Activated T-helper 1 cell treated with Interleukin-2 at 50 U/mL for 16 hours (primary cell): ENCODE measurements at regions not wholly inside any gene's neighbourhood (a gene's known extent, or its start where the extent isn't known, plus 50 kb on each side); places are given as distances from the start of the nearest gene placed in this dataset.

Source experiments
- DNase-seq: peaks from one replicate; pipeline ENCODE4 v3.0.0-alpha.2; 2020; ENCODE audit warnings: low read depth

DNA sequence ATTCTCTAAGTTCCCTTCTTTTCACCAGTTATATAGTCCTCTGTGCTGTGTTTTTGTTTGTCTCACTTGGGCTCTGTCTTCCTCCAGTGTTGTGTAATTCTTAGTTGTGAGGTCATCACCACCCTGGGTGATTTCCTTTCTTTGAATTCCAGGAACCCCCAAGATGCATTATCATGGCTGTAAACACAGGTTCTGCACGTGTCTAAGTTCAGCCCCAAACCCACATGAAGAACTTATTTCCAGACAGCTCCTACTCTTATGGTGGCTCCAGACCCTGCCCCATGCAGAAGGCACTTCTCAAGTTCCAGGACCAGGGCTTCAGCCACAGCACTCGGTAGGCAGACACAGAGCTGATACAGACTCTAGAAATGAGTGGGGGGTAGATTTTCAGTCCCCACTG lies 560.5 kb downstream of the BCL11B start:
- no peak for DNase-seq

DNA sequence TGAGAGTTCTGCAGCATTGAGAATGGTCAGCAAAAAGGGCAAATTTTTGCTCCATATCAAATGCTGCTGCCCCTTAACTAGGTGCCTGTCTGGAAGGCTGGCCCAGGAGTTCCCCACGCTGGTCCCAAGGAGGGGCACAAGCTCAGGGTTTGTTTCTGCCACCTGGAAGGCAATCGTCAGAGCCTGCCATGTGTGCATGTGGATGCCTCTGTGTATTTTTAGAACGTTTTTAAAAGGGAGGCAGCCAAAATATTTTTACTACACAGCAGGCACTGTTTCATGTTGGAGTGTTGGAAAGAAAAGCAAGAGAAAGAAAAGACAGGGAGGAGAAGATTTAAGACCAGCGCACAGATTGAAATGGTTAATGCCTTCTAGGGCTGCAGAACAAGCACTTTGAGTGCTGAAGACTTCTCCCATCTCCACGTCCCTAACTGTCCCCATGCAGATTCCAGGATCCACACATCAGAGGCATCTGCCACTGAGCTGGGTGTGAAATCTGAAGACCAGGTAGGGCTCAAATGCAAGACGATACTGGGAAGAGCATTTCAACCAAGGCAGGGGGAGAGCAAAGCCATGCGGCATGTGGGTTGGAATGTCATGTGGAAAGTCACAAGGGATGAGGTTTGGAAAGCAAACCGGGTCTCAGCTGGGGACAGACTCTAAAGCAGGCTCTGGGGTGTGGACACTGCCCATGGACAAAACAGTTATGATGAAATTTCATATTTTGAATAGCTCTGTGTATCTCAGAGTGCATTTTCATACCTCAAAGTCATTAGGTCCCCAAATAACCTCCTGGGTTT lies 557.2 kb downstream of the BCL11B start:
- no peak for DNase-seq

DNA sequence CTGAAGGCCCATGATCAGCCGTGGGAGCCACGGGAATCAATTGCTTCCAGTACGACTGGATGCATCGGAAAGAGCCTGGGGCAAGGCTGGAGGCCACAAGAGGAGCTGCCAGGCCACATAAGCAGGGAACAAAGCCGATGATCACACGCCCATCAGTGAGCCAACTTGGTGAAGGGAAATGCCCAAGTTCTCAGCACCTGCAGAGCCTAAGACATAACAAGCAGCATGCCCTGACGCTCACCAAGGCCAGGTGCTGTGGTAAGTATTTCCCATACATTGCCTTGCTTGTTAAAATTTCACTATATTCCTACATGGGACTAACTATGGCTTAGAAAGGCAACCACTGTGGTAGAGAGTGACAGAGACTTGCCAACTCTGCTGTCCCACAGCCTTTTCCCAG lies 555.9 kb downstream of the BCL11B start:
- DNase-seq: no peak

DNA sequence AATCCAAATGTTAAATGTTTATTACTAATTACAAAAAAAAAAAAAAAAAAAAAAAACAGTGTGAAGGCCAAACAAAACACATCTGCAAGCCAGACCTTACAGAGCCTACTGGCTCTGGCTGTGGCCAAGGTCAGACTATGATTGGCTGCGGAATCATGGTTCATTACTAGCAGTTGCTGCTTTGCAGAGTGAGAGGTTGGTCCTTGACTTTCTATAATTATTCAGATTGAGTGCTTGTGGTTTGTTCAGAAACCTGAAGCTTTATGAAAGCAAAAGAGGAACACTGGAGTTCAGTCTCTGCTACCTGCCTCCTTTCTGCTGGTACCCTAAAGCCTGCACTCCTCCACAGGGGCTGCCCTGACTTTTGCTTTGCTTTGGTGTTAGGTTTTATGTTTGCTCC lies 550.9 kb downstream of the BCL11B start:
- no peak for DNase-seq

DNA sequence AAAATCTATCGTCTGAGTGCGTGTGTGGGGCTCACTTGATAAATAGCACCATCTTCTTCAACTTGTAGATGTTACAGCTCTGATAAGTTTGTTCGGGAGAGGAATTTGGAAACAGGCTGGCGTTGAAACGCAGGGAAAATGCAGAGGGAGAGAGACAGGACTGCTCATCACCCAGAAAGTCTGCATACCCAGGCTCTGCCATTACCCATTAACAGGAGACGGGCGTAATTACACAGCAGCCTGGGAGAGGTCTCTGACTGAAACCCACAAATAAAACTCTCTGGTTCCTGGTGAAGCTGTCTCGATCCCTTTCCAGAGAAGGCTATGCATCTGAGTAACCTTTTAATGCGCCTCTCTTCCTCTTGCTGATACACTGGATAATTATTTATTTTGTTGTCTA lies 547.3 kb downstream of the BCL11B start:
- DNase-seq: no peak

DNA sequence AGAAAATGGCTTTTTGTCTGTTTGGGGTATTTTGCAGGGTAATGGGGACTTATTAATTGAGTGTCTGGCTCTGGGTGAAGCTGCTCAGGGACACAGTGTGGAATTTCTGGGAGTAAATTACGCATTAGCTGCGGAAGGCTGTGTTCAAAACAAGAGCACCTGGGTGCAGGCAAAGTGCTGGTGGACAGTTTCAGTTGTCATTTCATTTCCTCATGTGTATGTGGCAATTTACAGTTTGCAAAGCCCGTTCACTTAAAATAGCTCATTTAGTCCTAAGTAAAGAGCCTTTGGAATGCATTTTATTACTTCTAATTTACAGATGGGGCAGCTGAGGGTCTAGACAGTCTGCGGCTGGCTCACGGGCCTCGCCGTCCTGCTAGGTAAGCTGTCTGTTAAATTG lies 546.8 kb downstream of the BCL11B start:
- DNase-seq: no peak

DNA sequence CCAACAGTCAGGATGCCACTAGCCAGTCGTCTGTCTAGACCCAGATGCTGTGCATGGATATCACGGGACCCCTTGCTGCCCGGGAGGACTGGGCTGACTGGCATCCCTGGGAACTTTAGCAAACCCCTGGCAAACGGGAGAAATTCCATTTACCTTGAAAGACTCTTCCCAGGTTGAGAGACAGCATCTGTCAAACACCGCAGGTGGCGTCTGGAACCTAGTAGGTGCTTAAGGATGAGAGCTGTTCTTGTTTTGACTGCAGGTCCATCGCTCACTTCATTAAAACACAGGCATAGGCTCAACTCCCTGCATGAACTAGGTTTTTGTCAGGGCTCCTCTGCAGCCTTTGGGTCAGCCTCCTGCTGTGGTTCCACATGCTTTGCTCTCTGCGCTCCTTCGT lies 546.3 kb downstream of the BCL11B start:
- DNase-seq: no peak

DNA sequence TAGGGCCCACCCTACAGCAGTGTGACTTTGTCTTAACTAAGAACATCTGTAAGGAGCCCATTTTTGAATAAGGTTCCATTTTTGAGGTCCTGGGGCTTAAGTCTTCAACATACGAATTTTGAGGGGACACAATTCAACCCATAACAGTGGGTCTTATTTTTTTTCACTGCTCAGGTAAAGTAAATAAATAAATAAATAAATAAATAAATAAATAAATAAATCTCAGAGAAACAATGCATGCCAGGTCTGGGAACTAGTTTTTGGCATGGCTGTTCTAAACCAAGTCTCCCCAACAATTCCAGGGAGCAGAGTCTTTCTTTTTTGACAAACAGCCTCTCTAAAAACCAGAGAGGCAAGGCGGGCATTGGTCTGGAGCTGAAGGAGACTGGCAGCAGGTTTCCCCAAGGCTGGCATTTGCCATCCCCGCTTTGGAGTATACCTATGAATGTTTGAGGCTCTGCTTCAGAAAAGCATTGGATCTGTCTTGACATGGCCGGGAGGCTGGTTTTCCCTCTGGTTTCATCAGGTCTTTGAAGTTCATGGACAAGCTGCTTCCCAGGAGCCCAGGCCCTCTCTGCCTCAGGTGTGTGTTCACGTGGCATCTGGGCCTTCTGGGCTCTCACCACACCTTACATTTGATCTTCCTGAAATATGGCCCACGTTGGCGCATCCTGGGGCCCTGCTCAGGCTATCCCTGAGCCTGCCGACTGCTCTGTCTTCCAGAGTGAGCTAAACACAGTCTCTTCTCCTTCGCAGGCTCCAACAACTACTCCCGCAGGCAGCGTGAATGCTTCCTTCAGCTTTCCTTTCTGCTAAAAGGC lies 545.2 kb downstream of the BCL11B start:
- no peak for DNase-seq

DNA sequence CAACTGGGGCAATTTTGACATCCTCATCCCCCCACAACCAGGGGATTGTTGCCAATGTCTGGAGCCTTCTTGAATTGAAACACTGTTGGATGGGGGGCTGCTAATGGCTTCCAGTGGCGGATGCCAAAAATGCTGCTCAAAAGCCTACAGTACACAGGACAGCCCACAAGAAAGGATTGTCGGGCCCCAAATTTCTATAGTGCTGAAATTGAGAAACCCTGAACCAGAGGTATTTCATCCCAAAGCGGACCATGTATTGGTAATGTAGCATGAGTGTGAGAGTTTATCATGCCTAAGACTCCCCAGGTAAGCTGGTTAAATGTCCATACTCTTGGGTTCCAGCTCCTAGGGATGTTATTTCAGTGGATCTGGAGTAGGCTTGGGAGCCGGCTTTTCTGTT lies 544.0 kb downstream of the BCL11B start:
- DNase-seq: no peak

DNA sequence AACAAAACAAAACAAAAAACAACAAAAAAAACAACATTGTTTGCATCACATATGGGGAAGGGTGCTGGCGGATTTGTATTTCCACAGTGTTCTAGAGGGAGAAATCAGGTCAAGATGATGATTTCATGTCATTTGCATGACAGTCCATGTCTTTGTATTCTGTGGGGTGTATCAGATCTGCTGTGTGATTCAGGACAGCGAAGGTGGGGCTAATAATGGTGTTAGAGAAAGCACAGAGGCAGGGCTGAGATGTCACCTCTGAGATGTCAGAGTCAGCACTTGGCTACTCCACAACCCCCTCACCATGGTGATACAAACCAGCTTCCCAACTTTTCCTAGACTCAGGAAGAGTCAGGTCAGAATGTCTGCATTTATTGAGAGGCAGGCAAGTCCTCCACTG lies 543.2 kb downstream of the BCL11B start:
- DNase-seq: no peak

DNA sequence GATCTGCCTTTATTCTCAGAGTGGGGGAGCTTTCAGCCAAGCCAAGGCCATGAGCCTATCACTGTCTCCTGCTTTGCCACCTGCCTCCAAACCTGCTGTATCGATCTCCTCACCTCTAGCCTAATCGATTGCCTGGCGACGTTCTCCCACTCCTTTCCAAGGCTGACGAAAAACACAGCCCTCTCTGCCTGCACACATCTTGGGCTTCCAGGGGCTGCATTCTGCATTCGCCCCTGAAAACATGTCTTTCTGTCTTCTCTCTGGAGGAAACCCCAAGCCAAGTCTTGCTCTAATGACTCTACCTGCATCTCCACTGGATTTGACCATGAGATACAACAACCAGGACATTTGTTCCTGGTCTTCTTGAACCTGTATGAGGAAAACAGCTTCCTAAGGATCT lies 540.7 kb downstream of the BCL11B start:
- no peak for DNase-seq

DNA sequence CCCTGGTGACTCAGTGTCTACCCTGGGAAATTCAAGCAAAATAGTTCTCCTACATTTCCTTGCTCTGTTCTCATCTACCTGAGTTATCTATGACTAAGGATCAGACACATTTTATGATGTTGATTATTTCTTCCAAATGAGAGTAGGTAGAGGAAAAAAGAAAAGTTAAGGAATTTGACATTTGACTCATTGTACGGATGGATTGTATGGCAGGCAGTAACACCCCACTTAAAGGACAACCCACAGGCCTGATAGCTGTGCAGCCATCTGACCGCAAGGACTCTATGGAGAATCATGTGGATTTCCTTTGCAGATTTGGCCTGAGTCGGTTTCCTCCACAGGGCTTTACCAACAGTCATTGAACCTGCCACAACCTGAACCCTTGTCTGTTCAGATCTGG lies 540.3 kb downstream of the BCL11B start:
- DNase-seq: no peak

DNA sequence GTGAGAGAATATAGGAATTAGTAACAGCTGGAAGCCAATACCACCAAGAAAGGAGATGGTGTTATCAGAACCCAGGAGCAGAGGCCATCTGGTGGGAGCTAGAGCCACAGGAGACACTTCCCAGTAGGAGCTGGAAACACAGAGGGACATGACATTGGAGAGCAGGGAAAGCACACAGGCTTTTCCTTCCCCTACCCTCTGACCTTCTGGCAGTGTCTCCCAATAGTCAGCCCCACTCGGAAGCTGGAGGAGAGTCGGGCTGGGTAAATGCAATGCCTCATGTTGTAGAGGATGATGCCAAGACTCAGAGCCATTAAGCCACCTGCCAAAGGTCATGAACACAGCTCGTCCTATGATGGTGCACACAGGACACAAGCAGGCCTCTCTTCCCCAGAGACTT lies 538.5 kb downstream of the BCL11B start:
- DNase-seq: no peak

DNA sequence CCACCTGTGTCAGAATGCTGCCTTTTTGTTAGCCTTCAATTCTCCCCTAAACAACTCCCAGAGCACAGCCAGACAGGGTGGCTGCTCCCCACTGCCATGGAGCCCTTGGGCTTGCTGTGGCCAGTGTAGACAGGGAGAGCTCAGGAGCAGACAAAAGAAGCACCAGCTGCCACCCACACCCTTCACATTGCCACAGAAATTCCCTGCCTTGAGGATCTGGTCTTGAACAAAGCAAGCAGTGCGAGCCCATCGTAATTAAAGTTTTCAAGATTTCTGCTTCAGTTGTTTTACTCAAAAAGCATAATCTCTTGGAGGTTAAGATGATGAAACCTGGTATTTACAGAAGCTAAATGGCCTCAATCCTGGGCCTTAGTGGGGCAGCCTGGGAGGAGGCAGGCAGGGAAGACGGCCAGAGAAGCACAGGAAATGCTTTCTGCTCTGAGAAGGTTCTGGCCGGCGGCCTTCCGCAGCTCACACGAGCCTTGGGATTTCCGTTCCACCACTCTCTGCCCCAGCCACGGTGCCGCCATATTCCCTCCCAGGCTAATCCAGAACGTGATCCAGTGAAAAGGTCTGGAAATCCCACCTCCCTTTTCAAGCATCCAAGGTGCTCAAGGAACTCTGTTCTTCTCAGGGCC lies 535.2 kb downstream of the BCL11B start:
- DNase-seq: no peak

DNA sequence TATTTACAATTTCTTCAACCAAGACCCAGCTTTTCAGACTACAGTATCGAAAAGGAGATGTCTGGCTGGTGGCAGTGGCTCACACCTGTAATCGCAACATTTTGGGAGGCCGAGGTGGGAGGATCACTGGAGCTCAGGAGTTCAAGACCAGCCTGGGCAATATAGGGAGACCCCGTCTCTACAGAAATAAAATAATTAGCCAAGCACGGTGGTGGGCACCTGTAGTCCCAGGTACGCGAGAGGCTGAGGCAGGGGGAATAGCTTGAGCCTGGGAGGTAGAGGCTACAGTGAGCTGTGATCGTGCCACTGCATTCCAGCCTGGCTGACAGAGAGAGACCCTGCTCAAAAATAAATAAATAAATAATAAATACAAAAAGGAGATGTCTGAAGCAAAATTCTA lies 530.5 kb downstream of the BCL11B start:
- DNase-seq: no peak

DNA sequence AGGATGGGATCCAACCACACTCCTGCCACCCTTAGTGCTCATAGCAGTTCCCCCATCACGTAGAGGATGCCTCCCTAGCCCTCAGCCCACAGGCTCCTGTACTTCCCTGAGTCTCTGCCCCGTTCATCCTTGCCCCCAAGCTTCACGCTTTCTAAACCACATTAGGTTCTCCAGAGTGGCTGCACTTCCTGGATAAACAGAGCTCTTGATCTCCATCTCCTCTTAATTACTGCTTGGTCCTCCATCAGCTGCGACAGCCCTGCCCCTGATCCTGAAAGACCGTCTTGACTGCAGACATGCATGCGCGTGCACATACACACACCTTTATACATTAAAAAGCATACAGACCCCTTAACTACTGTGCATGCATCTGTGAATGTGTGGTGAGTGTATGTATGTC lies 530.0 kb downstream of the BCL11B start:
- no peak for DNase-seq

DNA sequence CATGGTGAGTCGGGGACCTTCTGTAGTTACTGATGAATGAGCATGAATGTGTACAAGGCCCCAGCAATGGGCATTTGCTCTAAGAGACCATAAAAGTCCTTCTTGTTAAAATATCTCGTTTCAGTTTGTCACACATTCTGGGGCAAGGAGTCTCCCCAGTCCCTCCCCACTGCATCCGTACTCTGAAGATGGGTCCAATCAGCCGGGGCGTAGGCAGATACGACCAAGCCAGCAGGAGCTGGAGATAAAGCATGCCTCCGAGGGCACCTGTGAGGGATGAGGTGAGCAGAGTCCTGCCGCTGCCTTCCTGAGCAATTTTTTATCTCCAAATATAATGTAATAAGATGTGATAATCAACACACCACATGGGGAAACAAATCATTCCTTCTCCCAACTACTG lies 528.5 kb downstream of the BCL11B start:
- DNase-seq: no peak

DNA sequence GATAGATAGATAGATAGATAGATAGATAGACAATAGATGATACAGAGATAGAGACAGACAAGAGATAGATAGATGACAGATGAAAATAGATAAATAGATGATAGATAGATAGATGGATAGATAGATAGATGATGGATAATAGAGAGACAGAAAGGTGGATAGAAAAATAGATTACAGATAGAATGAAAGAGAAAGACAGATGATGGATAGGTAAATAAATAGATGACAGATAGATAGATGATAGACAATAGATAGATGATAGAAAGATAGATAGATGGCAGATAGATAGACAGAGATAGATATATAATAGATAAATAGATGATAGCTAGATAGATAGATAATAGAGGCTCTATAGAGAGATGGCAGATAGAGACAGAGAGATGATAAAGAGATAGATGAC lies 523.0 kb downstream of the BCL11B start:
- DNase-seq: no peak

DNA sequence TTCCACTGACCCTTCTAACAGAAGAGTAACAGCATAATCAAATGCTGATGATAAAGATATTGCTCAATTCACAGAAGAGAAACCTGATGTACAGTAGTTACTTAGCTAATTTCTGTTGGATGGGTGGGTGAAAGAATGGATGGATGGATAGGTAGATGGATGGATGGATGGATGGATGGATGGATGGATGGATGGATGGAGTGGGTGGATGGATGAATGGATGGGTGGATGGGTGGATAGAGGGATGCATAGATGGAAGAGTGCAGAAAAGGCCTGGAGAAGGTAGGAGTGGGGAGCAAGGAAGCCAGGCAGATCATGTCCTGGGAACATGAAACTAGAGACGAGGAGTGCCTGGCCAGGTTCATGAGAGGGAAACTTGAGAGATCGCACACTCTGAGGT lies 520.9 kb downstream of the BCL11B start:
- no peak for DNase-seq

DNA sequence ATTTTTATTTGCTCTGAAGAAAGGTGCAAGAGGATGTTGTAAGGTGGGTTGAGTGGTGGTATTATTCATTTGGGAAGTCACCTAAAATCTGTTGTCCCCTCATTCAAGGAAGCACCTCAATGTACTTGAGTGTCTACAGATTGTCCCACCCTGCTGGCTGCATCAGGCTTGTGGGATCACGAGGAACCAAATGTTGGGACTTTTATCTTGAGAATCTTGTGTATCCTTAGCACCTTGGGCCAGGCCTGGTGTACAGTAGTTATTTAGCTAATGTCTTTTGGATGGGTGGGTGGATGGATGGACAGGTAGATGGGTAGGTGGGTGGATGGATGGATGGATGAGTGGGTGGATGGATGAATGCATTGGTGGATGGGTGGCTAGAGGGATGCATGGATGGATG lies 519.3 kb downstream of the BCL11B start:
- no peak for DNase-seq

DNA sequence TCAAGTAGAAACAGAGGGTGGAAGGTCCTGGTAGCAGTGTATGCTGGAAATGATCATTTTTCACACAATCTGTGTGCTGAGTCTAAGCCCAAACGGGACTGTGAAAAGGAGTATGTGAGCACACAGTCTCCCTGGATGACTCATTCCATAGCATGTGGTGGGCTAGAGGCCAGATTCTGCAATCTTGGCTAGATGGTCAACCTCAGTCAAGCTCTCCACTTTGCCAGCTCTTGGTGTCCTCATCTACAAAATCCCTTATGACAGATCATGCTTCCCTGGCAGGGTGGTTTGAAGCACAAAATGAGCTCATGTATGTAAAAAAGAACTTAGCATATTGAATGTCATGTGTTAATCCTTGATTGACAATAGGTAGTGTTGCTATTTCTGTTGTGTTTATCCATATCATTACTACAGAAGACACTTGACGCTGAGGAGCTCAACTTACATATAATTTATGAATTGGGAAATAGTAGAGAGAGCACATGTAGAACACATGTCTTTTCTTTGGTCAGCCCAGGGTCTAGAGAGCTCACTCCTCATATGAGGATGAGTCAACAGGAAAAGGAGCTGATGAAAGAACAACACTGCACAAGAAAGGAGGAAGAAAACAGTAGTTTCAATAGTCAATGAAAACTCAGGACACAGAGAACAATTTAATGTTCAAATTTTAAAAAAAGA lies 517.5 kb downstream of the BCL11B start:
- DNase-seq: no peak

DNA sequence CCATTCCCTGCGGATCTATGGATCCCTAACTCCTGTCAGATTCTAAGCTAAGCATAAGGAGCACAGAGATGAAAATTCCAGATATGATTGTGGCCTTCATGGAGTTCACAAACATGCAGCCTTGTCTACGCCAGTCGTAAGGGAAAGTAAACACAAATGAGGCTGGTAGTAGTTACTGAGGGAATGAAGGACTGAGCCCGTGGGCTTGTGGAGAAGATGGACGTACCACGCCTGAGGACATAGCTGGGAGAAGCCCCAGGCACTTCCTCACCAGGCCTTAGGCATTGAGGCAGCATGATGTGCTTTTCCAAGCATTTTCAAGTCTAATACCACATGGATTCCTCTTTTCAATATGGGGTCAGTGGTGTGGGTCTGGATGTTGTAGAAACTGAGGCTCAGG lies 515.2 kb downstream of the BCL11B start:
- DNase-seq: no peak

DNA sequence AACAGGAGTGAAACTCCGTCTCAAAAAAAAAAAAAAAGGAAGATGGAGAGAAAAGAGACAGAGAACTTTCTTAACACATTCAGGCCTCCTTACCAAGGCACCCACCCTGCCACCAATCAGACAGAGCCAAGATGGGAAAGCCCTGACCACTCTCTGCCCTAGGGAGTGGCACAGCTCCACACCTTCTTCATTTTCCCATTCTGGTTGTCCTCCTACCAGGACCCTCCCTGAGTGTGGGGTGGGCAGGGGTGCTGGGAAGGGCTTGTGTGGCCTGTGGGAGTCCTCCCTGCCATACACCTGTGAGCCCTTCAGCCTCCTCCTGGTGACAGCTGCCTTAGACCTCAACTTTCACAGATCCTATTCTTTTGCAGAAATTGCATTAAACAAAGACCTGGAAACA lies 513.6 kb downstream of the BCL11B start:
- no peak for DNase-seq
